IMR-90 (cell line): ENCODE measurements at regions not wholly inside any gene's neighbourhood (a gene's known extent, or its start where the extent isn't known, plus 50 kb on each side); places are given as distances from the start of the nearest gene placed in this dataset.

Experiments used
- BHLHE40 ChIP-seq: fragments of 150-350 bp; IDR thresholded peaks from 2 replicates; pipeline ENCODE4 v1.6.1; 2016; ENCODE audit warnings: mild to moderate bottlenecking, low read depth, low read length
- CTCF ChIP-seq: conservative IDR thresholded peaks from 2 replicates; pipeline ENCODE4 v1.5.1; 2012; ENCODE audit warnings: mild to moderate bottlenecking, low read depth, low read length, improper control_type of control experiment
- POLR2A ChIP-seq: IDR thresholded peaks from 2 replicates; pipeline ENCODE4 v1.6.1; 2012; ENCODE audit warnings: mild to moderate bottlenecking, low read depth, low read length
- RCOR1 ChIP-seq: IDR thresholded peaks from 2 replicates; pipeline ENCODE4 v1.6.1; 2012; ENCODE audit warnings: mild to moderate bottlenecking, low read length, improper control_type of control experiment; ENCODE audit not compliant: insufficient replicate concordance

GRCh38 chr12:105897311-105897725 lies 241.4 kb downstream of the NUAK1 start:
- no peak for TF ChIP-seq CTCF
- TF ChIP-seq RCOR1: no peak
- TF ChIP-seq POLR2A: no peak
- TF ChIP-seq BHLHE40: no peak
